HG03097 (cell line): ENCODE measurements at regions not wholly inside any gene's neighbourhood (a gene's known extent, or its start where the extent isn't known, plus 50 kb on each side); places are given as distances from the start of the nearest gene placed in this dataset.

Experiments used
- ATAC-seq: cut with Tn5 transposase; IDR thresholded peaks from one replicate; pipeline ENCODE4 v1.9.1; 2021; ENCODE audit not compliant: unreplicated experiment, low FRiP score

GRCh38 chr14:97180304-97181200, 383.4 kb downstream of the VRK1 start:
- ATAC-seq: no peak

DNA sequence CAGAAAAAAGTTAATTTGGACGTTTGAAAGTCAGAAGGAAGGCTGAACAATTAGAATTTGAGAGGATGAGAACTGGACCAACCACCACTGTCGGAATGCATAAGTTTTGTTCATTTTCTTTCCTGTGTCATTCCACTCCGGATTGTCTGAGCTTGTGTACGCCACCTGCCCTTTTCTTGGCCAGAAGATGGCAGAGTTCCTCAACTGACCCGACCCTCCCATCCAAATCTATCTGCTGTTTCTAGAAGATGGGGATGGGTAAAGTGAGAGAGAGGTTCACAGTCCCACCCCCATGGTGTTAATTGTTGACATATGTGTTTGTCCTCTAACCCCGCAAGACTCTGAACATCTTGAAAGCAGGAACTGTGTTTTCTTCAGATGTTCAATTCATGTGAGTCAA, 388.0 kb downstream of the VRK1 start:
- no peak for ATAC-seq

- ATAC-seq: no peak
These were observed 390.7 kb downstream of the VRK1 start for GRCh38 chr14:97187916-97188315.

DNA sequence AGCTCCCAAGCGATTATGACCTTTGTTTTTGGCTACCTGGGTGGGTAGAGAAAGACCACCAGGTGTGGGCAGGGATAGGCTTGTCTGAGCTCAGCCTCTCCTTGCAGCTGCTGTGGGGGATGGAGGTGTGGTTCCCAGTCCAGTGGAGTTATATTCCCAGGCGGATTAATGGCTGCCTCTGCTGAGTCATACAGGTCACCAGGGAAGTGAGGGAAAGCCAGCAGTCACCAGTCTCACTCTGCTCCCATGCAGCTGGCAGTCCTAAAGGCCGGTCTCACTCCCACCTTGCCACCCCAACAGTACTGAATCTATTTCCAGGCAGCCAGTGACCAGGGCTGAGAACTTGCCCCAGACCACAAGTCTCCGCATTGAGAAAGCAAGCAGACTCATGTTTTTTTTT, 399.2 kb downstream of the VRK1 start:
- ATAC-seq: no peak

DNA sequence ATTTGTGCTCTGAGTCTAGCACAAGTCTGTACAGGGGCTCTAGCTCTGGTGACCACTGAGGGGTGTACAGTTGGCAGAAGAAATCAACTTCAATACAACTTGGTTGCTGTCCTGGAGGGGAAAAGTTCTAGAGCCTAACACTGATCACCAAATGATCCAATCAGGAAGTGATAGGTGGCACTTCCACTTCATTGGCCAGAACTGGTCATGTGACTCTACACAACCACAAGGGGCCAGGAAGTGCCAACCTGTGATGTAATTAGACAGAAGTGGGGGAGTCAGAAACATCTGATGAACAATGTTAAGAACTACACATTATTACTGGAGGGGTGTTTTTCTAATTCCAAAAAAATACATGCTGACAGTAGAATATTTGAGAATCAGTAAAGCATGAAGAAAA, 401.6 kb downstream of the VRK1 start:
- ATAC-seq: no peak

DNA sequence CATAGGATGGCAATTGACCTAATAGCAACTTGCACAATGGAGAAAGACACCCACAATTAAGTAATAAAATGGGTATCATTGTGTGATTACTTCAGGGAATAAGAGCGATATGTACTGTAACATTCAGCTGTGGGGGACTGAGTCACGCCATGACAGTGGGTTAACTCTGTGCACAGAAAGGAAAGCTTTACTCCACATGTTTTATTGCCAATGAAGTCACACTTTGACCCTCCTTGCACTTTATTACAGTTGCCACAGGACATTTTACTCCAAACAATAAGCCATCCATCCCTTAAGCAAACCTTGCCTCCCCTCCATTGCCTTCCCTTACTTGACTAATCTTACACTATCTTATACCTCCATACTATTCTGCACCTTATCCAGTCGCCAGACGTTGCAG, 403.1 kb downstream of the VRK1 start:
- no peak for ATAC-seq

DNA sequence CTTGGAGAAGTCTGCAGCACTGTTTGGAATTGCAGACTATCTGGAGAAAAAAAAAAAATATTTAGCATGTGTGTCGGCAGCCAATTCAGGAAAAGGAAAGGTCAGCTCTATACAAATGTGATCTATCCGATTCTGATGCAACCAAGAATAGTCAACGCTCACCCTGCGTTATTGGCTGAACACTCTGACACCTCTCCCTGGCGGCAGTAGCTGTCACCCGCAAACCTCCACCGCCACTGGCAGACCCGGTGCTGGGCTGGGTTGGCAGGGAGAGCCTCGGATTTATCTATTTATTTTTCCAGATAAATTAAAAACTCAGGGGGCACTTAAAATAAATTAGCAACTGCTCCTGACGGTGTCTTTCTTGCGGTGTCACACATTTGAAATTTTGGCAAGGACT, 409.7 kb downstream of the VRK1 start:
- ATAC-seq: no peak

- ATAC-seq: no peak
These were observed 413.0 kb downstream of the VRK1 start for GRCh38 chr14:97210202-97210601.

DNA sequence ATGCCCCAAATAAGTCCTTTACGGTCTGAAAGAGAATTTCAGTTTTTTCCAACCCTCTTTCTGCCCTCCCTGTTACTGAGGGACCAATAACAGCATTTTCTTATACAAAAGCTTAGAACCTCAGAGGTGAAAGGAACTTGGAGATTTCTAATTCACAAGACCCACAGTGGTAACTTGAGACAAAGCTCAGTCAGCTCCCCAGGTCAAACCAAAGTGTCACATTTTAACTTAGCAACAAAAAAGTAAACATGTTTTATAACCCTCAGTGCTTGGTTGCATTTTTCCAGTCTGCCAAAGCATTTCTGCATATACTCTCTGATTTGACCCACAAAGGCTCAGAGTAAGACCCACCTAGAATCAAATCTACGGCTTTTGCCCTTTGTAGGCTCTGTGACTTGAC, 415.2 kb downstream of the VRK1 start:
- no peak for ATAC-seq

DNA sequence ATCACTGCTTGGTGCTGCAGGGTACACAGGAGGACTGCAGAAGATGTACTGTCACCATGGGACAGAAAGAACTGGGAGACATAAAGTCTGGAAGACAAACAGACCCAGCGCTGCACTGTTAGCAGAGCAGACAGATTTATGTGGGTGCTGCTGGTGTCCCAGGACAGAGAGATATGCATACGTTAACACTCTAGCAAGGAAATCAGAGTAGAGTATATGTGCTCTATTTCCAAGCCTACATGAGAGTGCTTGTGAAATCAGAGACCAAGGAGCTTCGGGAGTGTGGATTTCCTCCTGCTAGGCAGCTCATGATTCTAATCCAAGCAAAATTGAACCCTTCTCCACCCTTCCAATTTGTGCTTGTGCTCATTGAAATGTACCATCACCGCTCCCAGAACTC, 416.5 kb downstream of the VRK1 start:
- ATAC-seq: no peak

DNA sequence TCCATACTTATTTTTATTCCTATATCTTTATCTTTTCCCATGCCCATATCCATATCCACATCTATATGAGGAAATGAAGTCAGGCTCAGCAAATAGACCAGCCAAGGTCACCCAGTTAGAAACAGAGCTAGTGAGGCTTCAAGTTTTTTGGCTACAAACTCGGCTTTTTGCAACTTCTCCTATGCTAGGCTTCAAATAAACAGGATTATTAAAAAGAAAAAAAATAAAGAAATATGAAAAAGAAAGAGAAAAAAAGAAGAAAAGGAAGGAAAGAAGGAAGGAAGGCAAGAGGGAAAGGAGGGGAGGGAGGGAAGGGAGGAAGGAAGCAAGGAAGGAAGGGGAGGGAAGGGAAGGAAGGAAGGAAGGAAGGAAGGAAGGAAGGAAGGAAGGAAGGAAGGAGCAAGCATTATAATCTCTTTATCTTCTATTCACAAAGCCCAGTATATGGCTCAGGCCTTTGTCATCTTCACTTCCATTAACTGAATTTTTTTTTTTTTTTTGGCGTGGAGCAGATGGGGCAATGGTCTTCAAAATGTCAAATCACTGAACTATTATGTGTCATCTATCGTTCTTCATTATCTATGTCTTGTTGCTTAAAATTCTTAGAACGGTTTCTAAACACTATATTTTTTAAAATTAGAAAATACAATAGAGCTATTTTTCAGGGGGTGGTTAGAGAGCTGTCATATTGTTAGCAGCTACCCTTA, 418.2 kb downstream of the VRK1 start:
- ATAC-seq: no peak

- ATAC-seq: no peak
These were observed 420.1 kb downstream of the VRK1 start for GRCh38 chr14:97217111-97217885.

GRCh38 chr14:97218274-97218673, 421.1 kb downstream of the VRK1 start:
- no peak for ATAC-seq

- ATAC-seq: no peak
These were observed 421.7 kb downstream of the VRK1 start for GRCh38 chr14:97218691-97219430.

DNA sequence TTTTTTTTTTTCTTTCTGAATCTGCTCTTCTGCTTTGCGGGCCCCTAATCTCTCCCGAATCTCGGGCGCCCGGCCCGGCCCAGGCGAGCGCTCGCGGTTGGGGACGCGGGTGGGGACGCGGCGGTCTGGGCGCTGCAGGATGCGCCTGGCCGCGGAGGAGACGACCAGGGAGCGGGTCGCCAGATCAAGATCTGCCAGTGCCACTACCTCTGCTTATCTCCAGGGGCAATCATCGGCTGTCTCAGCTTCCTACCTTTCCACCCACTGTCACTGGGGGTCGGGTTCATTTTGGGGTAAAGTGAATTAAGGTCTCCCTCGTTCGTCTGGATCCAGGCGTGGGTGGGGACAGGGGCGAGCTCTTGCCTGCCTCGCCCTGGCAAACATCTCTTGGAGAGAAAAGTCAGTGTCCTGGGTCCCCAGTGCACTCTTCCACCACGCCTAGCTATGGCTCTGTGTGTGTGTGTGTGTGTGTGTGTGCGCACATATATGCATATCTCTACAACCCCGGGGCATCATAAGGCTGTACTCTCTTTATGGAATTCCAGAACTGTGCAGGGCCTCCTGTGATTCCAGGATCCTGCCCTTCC, 422.3 kb downstream of the VRK1 start:
- ATAC-seq: no peak

GRCh38 chr14:97221572-97222285, 424.5 kb downstream of the VRK1 start:
- ATAC-seq: no peak

- ATAC-seq: no peak
These were observed 426.8 kb downstream of the VRK1 start for GRCh38 chr14:97224016-97224415.

DNA sequence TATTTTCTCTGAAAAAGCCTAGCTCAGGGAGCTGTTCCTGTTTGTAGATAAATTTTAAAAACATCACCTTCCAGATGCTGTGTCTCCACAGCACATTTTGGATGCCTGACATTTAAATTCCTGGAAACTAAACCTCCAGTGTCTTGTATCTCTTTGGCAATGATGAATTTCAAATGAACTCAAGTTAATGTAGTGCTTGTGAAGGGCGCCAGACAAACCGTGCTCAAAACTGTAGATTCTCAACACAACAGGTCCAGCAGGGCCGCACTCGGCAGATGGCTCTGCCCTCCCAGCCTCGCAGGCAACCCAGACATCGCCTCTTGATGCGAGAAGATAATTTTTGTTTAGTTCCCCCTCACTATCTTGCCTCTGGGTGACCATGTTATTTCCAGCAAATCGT, 432.9 kb downstream of the VRK1 start:
- ATAC-seq: no peak

DNA sequence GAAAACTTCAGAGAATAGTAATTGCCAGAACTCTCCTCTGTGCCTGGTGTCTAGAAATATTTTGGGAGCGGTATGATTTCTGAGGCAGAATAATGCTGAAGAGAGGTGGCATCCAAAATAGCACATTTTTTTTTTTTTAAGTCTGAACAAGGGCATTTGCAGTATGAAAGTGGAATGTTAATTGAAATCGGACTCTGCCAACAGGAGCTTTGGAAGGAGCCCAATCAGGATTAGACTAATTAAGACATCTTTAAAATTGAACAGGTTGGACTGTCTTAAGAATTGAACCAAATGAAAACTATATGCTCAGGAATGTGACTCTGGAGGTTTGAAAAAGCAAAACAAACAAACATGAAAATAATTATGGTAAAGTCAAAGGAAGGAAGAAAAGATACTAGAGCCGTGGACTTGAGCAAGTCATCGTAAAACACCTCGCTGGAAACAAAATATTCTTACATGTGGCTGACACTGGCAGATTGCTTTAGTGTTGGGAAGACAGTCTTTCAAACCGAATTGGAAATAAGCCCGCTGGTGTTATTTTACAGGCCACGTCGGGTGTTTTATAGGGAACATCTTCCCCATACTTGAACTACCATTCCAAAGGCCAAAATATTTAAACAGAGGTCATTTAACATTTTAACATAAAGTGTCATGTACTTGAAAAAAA, 436.3 kb downstream of the VRK1 start:
- ATAC-seq: no peak
